MG63 (cell line): ENCODE measurements at regions not wholly inside any gene's neighbourhood (a gene's known extent, or its start where the extent isn't known, plus 50 kb on each side); places are given as distances from the start of the nearest gene placed in this dataset.

Source experiments
- DNase-seq: peaks from one replicate; pipeline ENCODE4 v3.0.0-alpha.2; 2020
- H3K27me3 ChIP-seq: fragments of 250-450 bp; sonication (Bioruptor Pico); 2 replicates; pipeline ENCODE4 v1.5.1; 2020; ENCODE audit warnings: mild to moderate bottlenecking, moderate library complexity
- H3K36me3 ChIP-seq: fragments of 250-450 bp; sonication (Bioruptor Pico); 2 replicates; pipeline ENCODE4 v1.5.1; 2020; ENCODE audit warnings: mild to moderate bottlenecking, moderate library complexity
- H3K4me3 ChIP-seq: fragments of 250-450 bp; sonication (Bioruptor Pico); 2 replicates; pipeline ENCODE4 v1.5.1; 2020; ENCODE audit warnings: mild to moderate bottlenecking, moderate library complexity
- H3K9me3 ChIP-seq: fragments of 250-450 bp; sonication (Bioruptor Pico); 2 replicates; pipeline ENCODE4 v1.5.1; 2020; ENCODE audit warnings: mild to moderate bottlenecking, moderate library complexity

DNA sequence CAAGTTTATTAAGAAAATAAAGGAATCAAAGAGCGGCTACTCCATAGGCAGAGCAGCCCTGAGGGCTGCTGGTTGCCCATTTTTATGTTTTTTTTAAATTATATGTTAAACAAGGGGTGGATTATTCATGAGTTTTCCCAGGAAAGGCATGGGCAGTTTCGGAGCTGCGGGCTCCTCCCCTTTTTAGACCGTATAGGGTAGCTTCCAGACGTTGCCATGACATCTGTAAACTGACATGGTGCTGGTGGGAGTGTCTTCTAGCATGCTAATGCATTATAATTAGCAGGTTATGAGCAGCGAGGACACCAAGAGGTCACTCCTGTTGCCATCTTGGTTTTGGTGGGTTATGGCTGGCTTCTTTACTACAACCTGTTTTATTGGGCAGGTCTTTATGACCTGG is 301.8 kb downstream of the TFAP2C start:
- DNase-seq = no peak
- H3K36me3 ChIP-seq = no peaks in the 10 kb centered on the region
- H3K4me3 ChIP-seq = no peak overlapping the region
- peaks cover 20% of the 10 kb centered on the region for H3K27me3 ChIP-seq
- no peaks in the 10 kb centered on the region for H3K9me3 ChIP-seq

DNA sequence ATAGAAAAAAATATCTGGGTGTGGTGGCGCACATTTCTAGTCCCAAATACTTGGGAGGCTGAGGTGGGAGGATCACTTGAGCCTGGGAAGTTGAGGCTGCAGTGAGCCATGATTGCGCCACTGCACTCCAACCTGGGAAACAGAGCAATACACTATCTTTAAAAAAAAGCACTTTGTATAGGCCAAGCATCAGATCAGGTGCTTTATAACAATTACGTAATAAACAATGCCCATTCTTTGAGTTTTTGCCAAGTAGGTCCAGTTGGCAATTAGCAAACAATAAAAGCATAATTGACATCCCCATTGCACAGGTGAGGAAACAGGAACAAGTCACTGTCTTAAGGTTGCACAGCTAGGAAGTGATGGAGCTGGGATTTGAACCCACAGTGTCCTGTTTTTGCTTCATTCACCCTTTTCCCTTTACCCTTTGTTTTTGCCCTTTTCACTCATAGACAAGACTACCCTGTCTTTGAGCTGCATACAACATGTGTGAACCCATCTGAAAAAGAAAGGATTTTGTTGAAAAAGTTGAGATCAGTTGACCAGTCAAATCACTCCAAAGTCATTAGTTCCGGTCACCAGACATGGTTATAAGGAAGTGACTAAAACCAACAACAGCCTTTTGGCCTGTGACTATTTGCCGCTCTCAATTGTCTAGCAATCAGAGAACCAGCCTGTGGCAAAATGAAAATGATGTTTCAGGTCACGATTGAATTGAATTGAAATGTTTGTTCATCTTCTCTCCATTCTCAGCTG is 303.6 kb downstream of the TFAP2C start:
- Histone ChIP-seq H3K9me3 (no peaks in the 10 kb centered on the region), H3K27me3 (peaks cover 2% of the 10 kb centered on the region), H3K4me3 (no peak overlapping the region), H3K36me3 (no peaks in the 10 kb centered on the region)
- no peak for DNase-seq

DNA sequence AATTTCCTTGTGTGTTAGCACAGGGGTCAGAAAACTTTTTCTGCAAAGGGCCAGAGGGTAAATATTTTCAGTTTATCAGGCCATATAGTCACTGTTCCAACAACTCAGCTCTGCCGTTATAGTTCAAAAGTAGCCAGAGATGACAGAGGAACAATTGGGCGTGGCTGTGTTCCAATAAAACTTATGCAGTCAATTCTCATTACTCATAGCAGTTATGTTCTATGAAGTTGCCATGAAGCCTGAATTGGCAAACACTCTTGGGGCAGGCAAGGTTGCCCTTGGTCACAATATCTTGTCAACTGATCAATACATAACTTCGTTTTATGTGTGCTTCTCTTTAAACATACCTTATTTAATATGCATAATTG is 304.2 kb downstream of the TFAP2C start:
- no peaks in the 10 kb centered on the region; the same call in 1 of the 2 replicates for H3K27me3 ChIP-seq
- no peak overlapping the region for H3K4me3 ChIP-seq
- no peak for DNase-seq
- H3K9me3 ChIP-seq = no peaks in the 10 kb centered on the region
- no peaks in the 10 kb centered on the region for H3K36me3 ChIP-seq

DNA sequence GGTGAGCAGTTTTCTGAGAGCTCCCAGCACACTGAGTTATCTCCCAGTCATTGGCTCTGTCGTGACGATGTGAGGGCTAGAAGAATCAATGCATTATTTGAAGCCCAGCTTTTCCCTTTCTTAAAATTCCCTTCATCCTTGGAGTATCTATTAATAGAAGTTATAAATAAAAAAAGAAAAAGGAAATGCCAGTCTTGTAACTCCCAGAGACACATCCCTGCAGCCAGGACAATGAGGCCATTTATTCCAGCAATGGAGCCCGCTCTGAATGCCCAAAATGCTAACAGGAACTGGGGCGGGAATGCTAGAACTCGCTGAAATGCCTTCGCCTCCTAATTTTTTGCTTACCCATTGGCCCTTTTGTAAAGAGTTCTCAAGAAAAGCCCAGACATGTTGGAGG is 305.8 kb downstream of the TFAP2C start:
- Histone ChIP-seq H3K36me3 (no peaks in the 10 kb centered on the region), H3K4me3 (no peak overlapping the region), H3K9me3 (no peaks in the 10 kb centered on the region), H3K27me3 (no peaks in the 10 kb centered on the region; the same call in 1 of the 2 replicates)
- DNase-seq = no peak

DNA sequence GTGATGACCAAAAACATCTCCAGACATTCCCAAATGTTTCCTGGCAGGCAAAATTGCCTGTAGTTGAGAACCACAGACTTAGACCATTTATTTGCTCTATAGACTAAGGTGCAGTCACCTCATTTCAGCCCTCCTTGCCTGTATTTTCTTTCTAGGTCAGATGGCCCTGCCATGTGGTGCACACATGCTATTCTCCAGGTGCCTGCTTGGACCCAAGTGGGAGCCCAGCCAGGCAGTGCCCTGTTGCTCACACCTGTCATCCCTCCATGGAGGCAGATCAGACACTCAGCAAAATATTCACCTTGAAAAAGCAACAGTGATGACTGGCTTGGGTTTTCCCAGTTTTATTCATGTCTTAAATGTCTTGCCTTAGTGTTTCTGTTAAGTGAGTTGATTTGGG is 311.4 kb downstream of the TFAP2C start:
- no peaks in the 10 kb centered on the region for H3K36me3 ChIP-seq
- no peaks in the 10 kb centered on the region for H3K27me3 ChIP-seq
- no peaks in the 10 kb centered on the region for H3K9me3 ChIP-seq
- H3K4me3 ChIP-seq = no peak overlapping the region
- DNase-seq = no peak

DNA sequence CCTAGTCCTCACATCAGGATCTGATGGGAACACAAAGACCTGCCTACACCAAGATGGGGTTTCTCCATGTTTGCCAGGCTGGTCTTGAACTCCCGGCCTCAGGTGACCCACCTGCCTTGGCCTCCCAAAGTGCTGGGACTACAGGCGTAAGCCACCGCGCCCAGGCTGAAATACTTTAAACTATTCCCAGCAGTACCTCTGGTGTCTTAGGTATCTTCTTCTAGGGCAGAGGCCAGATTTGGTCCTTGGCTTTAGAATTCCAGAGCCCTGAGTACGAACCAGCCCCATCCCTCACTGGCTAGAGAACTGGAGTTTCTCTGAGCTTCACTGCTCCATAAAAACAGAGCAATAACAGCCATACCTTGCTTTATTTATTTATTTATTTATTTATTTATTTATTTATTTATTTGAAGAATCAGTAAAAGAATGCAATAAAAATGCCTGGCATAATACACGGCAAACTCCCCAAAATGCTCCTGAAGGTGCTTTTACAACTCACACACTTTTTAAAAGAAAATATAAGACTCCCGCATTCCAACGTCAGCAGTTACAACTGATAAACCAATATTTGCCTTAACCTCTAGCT is 312.1 kb downstream of the TFAP2C start:
- Histone ChIP-seq H3K27me3 (no peaks in the 10 kb centered on the region), H3K36me3 (no peaks in the 10 kb centered on the region), H3K9me3 (no peaks in the 10 kb centered on the region), H3K4me3 (no peak overlapping the region)
- DNase-seq = no peak

DNA sequence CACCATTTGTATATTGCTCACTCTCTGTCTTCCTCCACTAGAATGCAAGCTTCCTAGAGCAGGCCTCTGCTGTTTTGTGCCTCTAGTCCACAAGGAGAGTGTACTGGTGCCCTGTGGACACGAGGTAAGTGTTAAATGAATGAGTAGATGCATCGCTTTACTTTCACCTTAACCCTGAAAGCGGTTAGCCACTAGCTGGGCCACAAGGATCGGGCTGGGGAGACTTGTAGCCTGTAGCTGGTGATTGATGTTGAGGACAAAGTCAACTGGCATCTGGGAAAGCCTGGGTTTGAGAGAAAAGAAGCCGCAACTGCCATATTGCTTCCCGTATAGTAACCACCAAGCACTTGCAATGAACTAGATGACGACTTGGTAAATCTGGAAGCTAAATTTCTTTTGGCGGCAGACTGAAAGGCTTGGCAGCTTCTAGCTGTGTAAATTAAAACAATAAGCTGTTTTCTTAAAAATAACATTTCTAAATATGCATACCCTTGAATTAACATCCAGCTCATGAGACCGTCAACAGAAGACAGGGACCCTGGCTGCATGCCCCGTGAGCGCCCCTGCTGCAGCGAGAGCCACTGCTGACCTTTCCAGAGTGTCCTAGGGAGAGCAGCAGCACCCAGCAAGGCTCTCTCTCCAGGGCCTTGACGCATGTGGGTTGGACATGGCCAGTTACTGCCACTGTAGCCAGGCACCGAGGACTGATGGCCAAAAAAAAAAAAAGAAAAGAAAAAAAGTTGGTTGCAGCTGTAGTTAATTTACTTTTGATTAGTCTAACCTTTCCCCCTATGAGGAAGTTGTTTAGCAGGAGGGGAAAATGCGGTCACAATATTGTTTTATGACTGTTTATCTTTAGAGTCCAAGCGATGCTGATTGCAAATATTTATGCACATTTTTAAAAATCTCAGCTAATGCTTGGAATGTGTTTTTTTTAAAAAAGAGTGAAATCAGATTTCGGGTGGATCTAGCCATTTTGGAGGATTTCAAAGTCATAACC is 315.1 kb downstream of the TFAP2C start:
- no peak for DNase-seq
- no peaks in the 10 kb centered on the region for H3K9me3 ChIP-seq
- no peaks in the 10 kb centered on the region for H3K27me3 ChIP-seq
- no peak overlapping the region for H3K4me3 ChIP-seq
- H3K36me3 ChIP-seq = no peaks in the 10 kb centered on the region

DNA sequence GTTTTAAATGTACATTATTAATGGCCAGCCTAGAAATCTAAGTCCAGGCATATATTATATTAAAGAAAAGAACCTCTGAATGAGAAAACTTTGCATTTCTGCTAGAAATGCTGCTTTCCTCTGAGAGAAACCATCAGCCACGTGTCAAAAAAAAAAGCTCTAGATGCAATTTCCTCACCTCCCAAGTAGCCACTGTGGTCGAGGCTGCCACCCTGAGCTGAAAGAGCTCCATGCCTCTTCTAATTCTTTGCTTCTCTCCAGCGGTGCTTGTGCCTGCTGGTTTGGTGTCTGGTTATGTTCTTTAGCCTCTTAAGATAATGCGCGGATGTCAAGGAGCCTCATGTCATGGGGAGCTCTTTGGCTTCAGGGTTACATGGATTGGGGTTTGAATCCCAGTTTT is 316.0 kb downstream of the TFAP2C start:
- Histone ChIP-seq H3K27me3 (no peaks in the 10 kb centered on the region), H3K36me3 (no peaks in the 10 kb centered on the region), H3K9me3 (no peaks in the 10 kb centered on the region), H3K4me3 (no peak overlapping the region)
- DNase-seq = no peak

DNA sequence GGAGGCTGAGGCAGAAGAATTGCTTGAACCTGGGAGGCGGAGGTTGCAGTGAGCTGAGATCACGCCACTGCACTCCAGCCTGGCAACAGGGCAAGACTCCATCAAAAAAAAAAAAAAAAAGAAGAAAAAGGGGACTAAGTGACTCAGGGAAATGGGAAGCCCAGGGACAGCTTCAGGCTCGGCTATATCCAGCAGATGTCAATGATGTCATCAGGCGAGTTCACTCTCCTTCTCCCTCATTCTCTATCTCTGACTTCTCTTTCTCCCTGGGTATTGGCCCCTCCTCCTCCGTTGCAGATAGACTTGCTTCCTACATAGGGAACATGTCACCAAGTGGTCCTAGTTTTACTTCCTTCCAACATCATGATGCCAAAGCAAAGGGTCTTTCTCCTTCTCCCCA is 316.8 kb downstream of the TFAP2C start:
- H3K36me3 ChIP-seq = no peaks in the 10 kb centered on the region
- H3K27me3 ChIP-seq = peaks cover 2% of the 10 kb centered on the region; the same call in 1 of the 2 replicates
- no peaks in the 10 kb centered on the region for H3K9me3 ChIP-seq

DNA sequence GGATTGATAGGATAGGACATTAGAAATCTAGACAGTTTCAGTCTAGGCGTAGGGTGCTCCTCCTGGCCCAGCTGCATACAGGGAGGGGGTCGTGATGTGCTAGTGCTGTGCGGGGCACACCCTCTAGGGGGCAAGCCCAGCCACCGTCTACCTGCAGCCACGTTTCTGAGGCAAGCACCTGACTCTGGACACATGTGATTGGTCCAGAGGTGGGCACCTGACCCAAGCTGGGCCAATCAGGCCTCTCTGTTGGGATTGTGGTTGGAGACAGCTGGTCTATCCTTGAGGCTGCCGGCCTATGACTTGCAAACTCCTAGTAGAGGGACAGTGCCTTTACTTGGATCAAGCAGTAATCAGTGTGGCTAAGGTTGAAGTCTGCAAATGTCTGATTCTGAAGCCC is 317.1 kb downstream of the BMP7 start:
- Histone ChIP-seq H3K27me3 (peaks cover 2% of the 10 kb centered on the region; the same call in 1 of the 2 replicates), H3K36me3 (no peaks in the 10 kb centered on the region), H3K9me3 (no peaks in the 10 kb centered on the region), H3K4me3 (no peak overlapping the region)
- no peak for DNase-seq

More for the DNA sequence above, 316.8 kb downstream of the TFAP2C start:
- H3K4me3 ChIP-seq = no peak overlapping the region
- DNase-seq = no peak

DNA sequence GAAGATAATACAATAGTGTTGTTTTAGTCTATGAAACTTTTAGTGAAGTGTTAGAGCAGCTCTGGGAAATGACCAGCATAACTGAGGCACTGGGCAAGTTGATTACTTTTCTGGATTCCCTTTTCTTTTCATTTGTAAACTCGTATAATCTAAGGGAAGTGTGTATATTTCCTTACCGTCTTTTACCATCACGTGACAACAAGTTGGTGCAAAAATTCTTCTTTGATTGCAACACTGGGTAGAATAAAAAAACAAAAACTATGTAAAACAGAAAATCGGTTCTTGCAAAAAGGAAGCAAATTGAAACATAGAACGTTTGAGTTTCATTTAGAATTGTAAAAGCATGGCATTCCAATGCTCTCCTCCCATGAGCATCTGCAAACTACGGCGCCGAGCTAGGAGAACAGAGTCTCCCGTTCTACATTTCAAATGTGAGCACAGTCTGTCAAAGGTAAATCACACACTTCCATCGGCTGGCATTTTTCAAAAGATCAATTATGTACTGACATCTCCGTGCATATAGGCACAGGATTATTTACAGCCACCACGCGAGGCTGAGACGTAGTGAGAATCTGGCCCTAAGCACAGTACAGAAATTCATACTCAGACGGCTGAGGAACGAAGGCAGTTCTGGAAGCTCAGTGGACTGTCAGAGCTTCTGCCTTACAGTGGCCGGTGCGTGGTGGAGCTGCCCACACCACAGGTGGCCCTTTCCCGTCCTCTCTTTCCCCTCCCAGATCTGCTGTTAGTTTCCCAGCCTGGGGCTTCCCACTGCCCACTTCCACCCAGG is 314.0 kb downstream of the BMP7 start:
- H3K27me3 ChIP-seq = peaks cover 2% of the 10 kb centered on the region; the same call in 1 of the 2 replicates
- no peak overlapping the region for H3K4me3 ChIP-seq
- no peaks in the 10 kb centered on the region for H3K9me3 ChIP-seq
- no peak for DNase-seq
- no peaks in the 10 kb centered on the region for H3K36me3 ChIP-seq

DNA sequence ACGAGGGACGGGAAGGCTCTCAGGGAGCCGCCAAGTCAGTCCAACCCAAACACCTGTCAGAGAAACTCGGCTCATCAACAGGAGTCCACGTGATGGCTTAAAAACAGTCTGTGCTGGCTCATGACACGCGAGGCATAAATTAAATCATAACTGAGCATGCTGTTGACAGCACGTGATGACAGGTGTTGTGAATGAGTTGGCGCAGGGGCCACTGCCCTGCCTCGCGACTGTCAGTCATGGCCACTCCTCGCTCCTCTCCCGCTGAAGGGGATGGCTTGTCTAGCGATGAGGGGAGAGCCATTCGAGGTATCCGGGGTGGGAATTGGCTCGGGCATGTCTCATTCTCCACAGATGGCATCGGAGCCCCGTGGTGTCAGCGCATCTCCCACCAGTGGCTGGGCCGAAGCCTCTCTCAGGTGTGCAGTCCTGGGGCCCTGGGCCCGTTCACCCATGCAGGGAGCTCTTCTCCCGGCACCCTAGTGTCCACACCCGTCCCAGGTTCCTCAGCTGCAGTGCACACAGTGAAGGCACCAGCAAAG is 313.3 kb downstream of the BMP7 start:
- H3K27me3 ChIP-seq = peaks cover 2% of the 10 kb centered on the region; the same call in 1 of the 2 replicates
- no peaks in the 10 kb centered on the region for H3K9me3 ChIP-seq
- H3K4me3 ChIP-seq = no peak overlapping the region

DNA sequence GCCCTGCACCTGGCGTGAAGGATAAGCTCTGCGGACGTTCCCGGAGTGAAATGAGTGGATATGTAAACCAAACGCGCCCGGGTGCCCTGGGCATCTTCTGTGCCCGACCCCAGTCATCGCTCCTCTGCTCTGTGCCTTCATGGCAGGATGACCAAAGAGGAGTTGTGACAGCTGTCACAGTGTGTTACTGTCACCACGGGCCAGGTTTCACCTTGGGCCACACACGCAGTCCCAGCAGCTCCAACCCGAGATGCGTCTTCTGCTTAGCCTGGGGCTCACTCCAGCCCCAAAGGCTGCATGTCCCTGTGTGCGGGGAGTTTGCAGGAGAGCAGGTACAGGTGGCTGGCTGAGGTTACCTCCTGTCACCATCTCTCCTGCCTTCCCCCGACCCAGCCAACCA is 311.6 kb downstream of the BMP7 start:
- peaks cover 2% of the 10 kb centered on the region; the same call in 1 of the 2 replicates for H3K27me3 ChIP-seq
- no peak for DNase-seq
- H3K9me3 ChIP-seq = no peaks in the 10 kb centered on the region
- no peaks in the 10 kb centered on the region for H3K36me3 ChIP-seq
- H3K4me3 ChIP-seq = no peak overlapping the region

More for the DNA sequence above, 313.3 kb downstream of the BMP7 start:
- DNase-seq = no peak
- no peaks in the 10 kb centered on the region for H3K36me3 ChIP-seq

DNA sequence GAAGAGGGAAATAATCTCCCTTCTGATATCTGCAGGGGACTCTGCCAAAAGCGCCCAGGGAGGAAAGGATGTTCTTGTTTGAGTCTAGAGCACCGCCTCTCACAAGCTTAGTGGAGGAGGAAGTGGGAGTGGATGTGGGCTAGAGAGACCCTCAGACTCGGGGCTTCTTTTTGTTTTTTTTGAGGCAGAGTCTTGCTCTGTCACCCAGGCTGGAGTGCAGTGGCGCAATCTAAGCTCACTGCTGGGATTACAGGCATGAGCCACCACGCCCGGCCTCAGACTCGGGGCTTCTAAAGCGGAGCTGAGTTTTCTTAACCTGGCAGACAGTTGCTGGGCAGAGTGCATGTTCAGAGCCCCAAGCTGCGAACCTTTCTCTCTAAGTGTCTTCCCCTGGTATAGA is 310.8 kb downstream of the BMP7 start:
- no peak overlapping the region for H3K4me3 ChIP-seq

DNA sequence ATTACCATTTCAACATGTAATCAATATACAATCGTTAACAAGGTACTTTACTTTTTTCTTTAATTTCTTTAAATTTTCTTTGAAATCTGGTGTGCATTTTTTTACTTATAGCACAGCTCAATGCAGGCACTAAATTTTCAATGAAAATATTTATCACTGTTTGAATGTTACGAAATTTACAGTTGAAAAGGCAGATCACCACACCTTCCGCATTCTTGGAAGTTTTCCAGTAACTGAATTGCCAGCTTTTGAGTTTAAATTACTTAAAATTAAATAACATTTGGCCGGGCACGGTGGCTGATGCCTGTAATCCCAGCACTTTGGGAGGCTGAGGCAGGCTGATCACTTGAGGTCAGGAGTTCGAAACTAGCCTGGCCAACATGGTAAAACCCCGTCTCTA is 309.9 kb downstream of the BMP7 start:
- no peaks in the 10 kb centered on the region for H3K27me3 ChIP-seq
- DNase-seq = no peak

More for the DNA sequence above, 310.8 kb downstream of the BMP7 start:
- Histone ChIP-seq H3K9me3 (no peaks in the 10 kb centered on the region), H3K27me3 (no peaks in the 10 kb centered on the region), H3K36me3 (no peaks in the 10 kb centered on the region)
- no peak for DNase-seq

More for the DNA sequence above, 309.9 kb downstream of the BMP7 start:
- Histone ChIP-seq H3K36me3 (no peaks in the 10 kb centered on the region), H3K4me3 (no peak overlapping the region), H3K9me3 (no peaks in the 10 kb centered on the region)
